ENCODE measurements at regions not wholly inside any gene's neighbourhood (a gene's known extent, or its start where the extent isn't known, plus 50 kb on each side); places are given as distances from the start of the nearest gene placed in this dataset.

Small RNA genes lying in the stretch of these regions (microRNA-seq; reads per million reads assigned to microRNA genes)
- 0 reads per million in 2 experiments for gene MIR888 (ENCODE audit: insufficient read depth in 1 of 2, insufficient read length in 1 of 2, unreplicated experiment in 1 of 2)
- 0 reads per million in 2 experiments for gene MIR890 (ENCODE audit: insufficient read depth in 1 of 2, insufficient read length in 1 of 2, unreplicated experiment in 1 of 2)
- gene MIR891A (ENCODE audit: insufficient read depth in 1 of 2, insufficient read length in 1 of 2, unreplicated experiment in 1 of 2): 0 reads per million in 2 experiments
- 0 reads per million in 2 experiments for gene MIR891B (ENCODE audit: insufficient read depth in 1 of 2, insufficient read length in 1 of 2, unreplicated experiment in 1 of 2)
- gene MIR892A (ENCODE audit: insufficient read depth in 1 of 2, insufficient read length in 1 of 2, unreplicated experiment in 1 of 2): 0 reads per million in 2 experiments
- 0 reads per million in 2 experiments for gene MIR892B (ENCODE audit: insufficient read depth in 1 of 2, insufficient read length in 1 of 2, unreplicated experiment in 1 of 2)
- gene MIR892C (ENCODE audit: insufficient read depth in 1 of 2, insufficient read length in 1 of 2, unreplicated experiment in 1 of 2): 0 reads per million in 2 experiments

Small RNA genes lying in the stretch of these regions (small RNA-seq; reads per million reads assigned to genes)
- gene MIR888 (0 reads per million in 5 experiments), gene MIR890 (0 reads per million in 5 experiments), gene MIR891A (0 reads per million in 5 experiments), gene MIR891B (0 reads per million in 5 experiments), gene MIR892A (0 reads per million in 5 experiments), gene MIR892B (0 reads per million in 5 experiments), gene MIR892C (0 reads per million in 5 experiments)
